ENCODE measurements at regions not wholly inside any gene's neighbourhood (a gene's known extent, or its start where the extent isn't known, plus 50 kb on each side); places are given as distances from the start of the nearest gene placed in this dataset.

DNA sequence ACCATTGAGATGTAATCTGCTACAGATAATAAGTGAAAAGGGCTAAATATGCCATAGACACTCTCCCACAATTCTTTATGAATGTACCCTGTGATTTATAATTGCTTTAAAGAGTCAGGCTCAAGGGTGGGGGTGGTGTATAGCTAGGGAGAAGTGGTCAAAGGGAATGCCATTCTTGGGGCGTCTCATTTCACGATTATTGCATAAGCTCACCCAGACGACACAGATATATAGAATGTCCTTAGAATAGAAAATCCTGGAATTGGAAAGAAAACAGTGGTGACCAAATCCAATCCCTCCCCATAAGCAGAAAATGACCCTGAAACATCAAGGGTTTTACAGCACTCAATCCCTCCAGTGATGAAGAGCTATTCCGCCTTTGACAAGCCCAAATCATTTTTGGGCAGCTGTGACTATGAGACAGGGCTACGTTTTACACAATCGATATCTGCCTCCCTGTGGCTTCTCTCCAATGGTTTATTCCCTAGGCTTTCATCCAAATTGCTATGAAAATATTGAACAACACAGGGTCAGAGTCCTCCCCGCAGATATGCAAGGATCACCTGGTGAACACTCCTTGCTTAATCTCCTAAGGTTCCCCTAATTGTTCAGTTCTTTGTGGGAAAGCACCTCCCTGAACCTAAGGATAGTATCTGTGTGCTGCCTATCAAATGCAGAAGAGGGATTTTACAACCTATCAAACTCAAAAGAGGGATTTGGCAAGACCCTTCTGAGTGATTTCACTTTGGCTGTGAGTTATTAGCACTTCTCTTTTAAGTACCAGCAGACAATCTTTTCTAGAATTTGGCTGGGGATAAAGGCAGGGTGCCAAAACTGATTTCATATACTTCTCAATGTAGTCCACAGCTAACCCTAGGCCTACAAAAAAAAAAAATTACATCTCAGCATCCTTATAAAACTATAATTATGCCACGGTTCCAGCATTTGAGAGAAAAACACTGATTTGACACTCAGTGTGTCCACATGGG is 144.9 kb upstream of the CDH6 start:
- DNase-seq = no peak

GRCh38 chr5:31047621-31048020 is 145.9 kb upstream of the CDH6 start:
- DNase-seq = no peak

DNA sequence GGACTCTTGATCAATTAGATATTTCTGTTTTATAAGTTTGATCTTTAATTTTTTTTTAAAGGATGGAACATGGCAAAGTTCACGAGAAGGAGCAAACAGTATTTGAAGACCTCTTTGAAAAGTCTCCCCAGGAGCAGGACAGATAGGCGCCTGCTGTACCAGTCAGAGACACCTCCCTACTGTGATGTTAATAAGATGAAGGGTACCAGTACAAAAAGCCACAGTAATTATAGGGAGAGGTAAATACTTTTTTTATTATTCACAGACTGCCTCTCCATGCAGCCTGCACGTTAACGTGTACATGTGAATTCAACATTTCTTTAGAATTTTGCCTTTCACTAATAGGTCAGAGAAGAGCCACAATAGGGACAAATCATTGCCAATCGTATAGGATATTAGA is 146.5 kb upstream of the CDH6 start:
- no peak for DNase-seq

DNA sequence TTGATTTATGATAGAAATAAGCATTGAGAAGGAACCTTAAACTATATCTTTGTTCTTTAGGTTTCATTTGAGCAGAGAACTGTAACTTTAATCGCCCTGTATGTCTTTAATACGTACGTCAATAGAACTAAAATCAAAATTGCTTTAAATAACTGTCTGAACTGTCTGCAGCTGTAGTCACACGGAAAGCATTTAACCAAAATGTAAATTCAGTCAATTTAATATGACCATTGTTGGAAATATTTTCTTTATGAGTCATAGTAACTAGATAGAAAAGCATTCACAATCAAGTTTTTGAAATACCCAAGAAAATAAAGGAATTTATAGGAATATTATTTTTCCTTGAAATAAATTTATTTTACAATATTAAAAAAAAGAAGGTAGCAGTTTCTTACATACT is 157.1 kb upstream of the CDH6 start:
- no peak for DNase-seq

GRCh38 chr5:31033295-31033694 is 160.2 kb upstream of the CDH6 start:
- DNase-seq = no peak

DNA sequence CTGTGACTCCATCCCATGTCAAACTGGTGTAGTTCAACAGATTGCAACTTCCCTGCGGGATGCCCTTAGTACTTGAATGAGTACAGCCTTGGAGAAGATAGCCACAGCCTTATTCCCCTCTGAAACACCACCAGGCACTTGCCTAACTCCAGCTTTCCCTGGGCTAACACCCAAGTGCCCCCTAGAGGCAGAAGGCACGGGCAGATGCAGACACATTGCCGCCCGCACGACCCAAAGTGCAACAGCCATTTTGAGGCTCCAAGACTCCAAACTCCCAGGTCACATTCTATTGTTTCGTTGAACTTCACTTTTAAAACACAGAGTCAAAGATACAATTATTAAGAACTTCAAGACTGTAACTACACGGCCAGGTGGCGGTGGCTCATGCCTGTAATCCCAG is 163.6 kb upstream of the CDH6 start:
- DNase-seq = no peak

- no peak for DNase-seq
Observed at GRCh38 chr5:31027721-31028120, 165.8 kb upstream of the CDH6 start.

GRCh38 chr5:31023105-31023504 is 170.4 kb upstream of the CDH6 start:
- no peak for DNase-seq

DNA sequence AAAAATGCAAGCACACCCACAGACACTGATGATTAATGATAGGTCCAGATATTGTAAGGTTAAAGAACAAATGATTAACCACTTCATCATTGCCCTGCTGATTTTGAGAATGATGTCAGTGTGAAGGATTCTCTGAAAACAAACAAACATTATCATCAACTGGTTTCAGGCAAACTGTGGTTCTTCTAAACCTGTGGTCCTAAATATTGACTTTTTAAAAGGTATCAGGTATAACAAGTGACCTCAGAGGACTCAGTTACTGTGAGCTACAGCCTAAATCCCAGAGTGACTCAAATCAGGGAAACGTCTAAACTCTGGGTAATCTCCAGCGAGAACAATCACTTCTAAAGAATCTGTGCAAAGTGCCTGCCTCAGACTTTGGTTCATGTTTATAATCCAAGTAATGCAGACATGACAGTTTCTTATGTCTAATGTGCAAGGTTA is 172.3 kb upstream of the CDH6 start:
- no peak for DNase-seq

DNA sequence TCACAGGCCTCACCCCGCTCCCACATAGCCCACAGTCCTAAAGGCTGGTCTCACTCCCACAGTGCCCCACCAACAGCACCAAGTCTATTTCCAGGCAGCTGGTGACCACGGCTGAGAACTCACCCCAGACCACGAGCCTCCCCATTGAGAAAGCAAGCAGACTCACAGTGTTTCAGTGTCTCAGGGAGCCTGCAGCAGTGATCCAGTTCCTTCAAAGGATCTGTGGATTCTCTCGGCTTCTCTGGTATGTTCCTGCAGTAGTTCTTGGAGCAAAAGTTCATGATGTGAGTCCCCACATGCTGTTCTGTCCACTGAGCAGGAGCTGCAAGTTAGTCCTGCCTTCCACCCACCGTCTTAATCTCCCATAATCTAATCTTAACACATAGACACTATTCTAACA is 185.3 kb upstream of the CDH6 start:
- DNase-seq = no peak

GRCh38 chr5:31007672-31008071 is 185.8 kb upstream of the CDH6 start:
- no peak for DNase-seq

GRCh38 chr5:31000287-31000686 is 193.2 kb upstream of the CDH6 start:
- no peak for DNase-seq

DNA sequence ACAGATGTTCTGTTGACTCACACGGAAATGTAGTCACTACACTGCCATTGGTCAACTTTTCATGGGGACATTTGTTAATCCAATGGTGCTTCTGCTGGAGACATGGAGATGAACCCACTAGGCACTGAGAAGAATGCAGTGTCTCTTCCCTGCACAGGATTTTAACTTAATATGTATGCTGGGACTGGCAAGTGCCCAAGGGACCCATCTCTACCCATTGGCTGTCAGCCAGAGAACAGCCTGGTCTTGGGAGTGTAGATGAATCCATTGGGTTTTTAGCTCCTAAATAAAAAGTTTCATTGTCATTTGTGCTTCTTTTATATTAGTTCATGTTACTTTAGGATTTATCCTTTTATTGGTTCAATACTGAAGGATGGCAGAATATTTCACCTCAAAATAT is 195.8 kb upstream of the CDH6 start:
- DNase-seq = no peak

DNA sequence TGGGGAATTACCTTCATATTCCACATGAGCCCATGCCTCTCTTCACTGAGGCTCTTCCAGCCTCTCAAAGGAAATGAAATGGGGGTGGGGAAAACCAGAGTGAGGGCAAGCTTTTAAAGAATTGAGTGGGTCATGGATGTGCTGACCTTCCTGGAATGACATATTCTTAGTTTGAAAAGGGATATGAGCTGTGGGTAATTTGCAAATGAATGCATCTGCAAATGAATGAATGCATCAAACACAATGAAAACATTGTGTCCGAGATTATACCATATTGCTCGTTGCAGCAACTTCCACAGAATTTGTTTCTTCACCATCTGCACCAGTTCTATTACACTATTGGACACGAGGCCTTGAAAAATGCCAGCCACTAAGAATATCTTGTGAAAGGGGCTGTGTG is 198.6 kb upstream of the CDH6 start:
- no peak for DNase-seq

- no peak for DNase-seq
Observed at GRCh38 chr5:30994176-30994575, 199.3 kb upstream of the CDH6 start.

DNA sequence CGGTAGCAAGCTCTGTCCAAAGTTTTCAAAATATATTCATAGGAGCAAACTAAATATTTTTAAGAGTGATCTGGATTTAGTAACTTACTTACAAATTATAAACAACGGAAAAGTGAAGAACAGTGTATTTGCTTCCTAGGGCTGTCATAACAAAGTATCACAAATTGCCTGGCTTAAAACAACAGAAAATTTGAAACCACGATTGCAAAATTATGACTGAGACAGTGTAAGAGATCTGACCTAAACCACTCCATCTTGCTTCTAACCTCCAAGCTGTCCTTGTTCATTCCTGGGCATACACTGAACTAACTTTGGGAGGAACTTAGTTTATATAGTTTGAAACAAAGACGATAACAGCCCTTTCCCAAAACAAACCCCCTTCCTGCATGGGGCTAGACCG is 202.0 kb upstream of the CDH6 start:
- DNase-seq = no peak

DNA sequence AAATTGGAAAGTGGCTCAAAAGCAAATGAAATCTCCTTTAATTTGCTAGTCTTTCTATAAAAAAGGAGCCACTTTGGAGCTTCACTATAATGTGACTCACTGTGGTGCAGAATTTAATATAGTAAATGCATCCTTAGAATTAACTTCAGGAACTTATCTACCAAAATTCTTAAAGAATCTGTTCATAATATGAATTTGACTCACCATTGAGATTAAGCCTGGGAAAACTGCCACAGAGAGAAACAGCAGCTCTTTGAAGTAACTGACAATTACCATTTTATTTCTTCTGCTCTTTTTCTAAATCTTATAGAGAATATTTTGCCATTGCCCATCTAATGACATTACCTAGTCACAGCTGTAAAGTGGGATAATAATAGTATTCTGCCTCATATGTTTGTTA is 211.9 kb upstream of the CDH6 start:
- DNase-seq = no peak

DNA sequence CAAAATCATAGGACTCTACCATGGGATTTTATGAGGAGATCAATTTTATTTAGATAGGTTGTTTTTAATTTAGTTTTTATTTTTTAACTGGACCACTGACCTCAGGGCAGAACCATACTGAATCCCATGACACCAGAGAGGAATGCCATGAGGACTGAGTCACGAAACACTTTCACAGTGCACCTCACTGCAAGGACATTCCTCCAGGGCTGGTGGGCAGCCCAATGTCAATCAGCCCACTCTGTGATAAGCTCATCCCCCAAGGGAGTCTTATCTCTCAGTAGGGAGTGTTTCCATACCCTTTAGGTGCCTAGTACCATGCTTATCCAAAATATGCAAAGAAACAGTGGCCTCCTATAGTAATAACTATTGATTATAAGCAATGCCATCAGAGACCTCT is 224.5 kb upstream of the CDH6 start:
- DNase-seq = no peak

GRCh38 chr5:30960036-30960435 is 233.4 kb upstream of the CDH6 start:
- no peak for DNase-seq

- no peak for DNase-seq
Observed at GRCh38 chr5:30959238-30959637, 234.2 kb upstream of the CDH6 start.

- no peak for DNase-seq
Observed at GRCh38 chr5:30957591-30957990, 235.9 kb upstream of the CDH6 start.

DNA sequence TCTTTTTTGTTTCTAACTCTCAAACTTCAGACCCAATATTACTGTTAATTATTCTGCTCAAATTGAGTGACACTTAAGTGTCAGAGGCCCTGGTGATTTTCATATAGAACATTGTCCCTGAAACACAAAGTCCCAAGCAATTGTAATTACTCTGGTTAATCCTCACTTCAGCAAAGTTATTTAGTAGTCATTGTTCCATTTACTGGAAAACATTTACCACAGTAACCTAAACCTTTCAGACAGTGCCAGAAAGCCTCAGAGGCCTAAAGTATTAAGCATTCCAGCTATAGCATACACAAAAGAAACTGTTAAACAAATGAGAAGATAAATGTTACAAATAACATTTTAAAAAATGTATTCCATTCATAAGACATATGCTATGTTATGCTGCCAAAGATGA is 237.2 kb upstream of the CDH6 start:
- DNase-seq = no peak

GRCh38 chr5:30937070-30937469 is 256.4 kb upstream of the CDH6 start:
- DNase-seq = no peak

DNA sequence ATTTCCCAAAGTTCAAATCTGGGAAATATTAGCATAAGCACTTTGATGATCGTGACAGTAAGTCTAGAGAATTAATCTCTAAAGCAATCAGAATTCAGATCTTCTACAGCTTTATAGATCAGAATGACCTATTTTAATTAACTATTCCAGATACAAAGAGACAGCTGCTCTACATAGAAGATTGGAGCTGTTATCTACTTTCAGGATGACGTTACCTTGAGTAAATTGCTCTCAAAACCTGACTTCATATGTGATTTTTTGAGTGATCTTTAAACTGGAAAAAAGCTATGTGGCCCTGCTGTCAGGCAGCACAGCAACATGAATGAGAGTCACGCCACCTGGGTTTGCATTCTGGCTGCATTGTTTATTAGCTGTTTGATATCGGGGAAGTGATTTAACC is 259.9 kb upstream of the CDH6 start:
- DNase-seq = no peak

All from CD4-positive, alpha-beta T cell treated with Interleukin-17A for 1 hour (primary cell).